GM12878 (cell line): ENCODE measurements at regions not wholly inside any gene's neighbourhood (a gene's known extent, or its start where the extent isn't known, plus 50 kb on each side); places are given as distances from the start of the nearest gene placed in this dataset.

ENCODE experiments used
- CTCF ChIP-seq, 3 experiments: IDR thresholded peaks in 2 of 3; conservative IDR thresholded peaks in 1 of 3; 2 replicates each; pipeline ENCODE4 v1.5.1; 2011; ENCODE audit warnings: low read depth in 3 of 3, low read length in 3 of 3, mild to moderate bottlenecking in 3 of 3, control low read depth in 2 of 3, moderate library complexity in 2 of 3, inconsistent platforms in 1 of 3, mixed read lengths in 1 of 3; ENCODE audit not compliant: control insufficient read depth in 2 of 3, insufficient read depth in 1 of 3; ENCODE audit errors: extremely low read depth in 1 of 3
- MAX ChIP-seq: IDR thresholded peaks from 2 replicates; pipeline ENCODE4 v1.6.1; 2012; ENCODE audit warnings: low read depth, low read length, improper control_type of control experiment
- PKNOX1 ChIP-seq: fragments of 450-650 bp; IDR thresholded peaks from 2 replicates; pipeline ENCODE4 v1.6.1; 2016; ENCODE audit warnings: mild to moderate bottlenecking
- PML ChIP-seq: IDR thresholded peaks from 2 replicates; pipeline ENCODE4 v1.6.1; 2012; ENCODE audit warnings: low read length, inconsistent platforms
- SPI1 ChIP-seq: IDR thresholded peaks from 2 replicates; pipeline ENCODE4 v1.6.1; 2011; ENCODE audit warnings: low read depth, mild to moderate bottlenecking, low read length, moderate library complexity, borderline replicate concordance; ENCODE audit not compliant: insufficient read depth
- TBL1XR1 ChIP-seq: IDR thresholded peaks from 2 replicates; pipeline ENCODE4 v1.6.1; 2012; ENCODE audit warnings: low read depth, low read length, improper control_type of control experiment
- USF2 ChIP-seq: IDR thresholded peaks from 2 replicates; pipeline ENCODE4 v1.6.1; 2011; ENCODE audit warnings: low read depth, low read length, improper control_type of control experiment, borderline replicate concordance
- ZBTB11 ChIP-seq: fragments of 450-650 bp; formaldehyde crosslinking; IDR thresholded peaks from 2 replicates; pipeline ENCODE4 v1.5.0; 2022; ENCODE audit warnings: mild to moderate bottlenecking, missing genetic modification characterization
- ZNF274 ChIP-seq: IDR thresholded peaks from one replicate; pipeline ENCODE4 v1.8.0; 2011; ENCODE audit not compliant: insufficient read length, insufficient read depth

GRCh38 chr3:40627095-40627494 lies 102.3 kb downstream of the ZNF621 start:
- TF ChIP-seq PML (no peak), ZNF274 (no peak), ZBTB11 (CRISPR knock-in tag) (no peak), MAX (no peak), PKNOX1 (no peak), SPI1 (no peak), CTCF (IDR thresholded peaks at IDR 0.05 in 2 of 3, conservative IDR thresholded peaks at IDR 0.05 in 1 of 3; ENCODE audit: control insufficient read depth in 2 of 3, extremely low read depth in 1 of 3, insufficient read depth in 1 of 3, low read depth in 3 of 3, low read length in 3 of 3) (no peak), TBL1XR1 (no peak), USF2 (no peak)
